ENCODE measurements at regions not wholly inside any gene's neighbourhood (a gene's known extent, or its start where the extent isn't known, plus 50 kb on each side); places are given as distances from the start of the nearest gene placed in this dataset.
"Not testable (repeated sequence)": the region's sequence is repeated elsewhere in the genome, so short reads cannot be mapped to it uniquely, and the experiment has no call there.

DNA sequence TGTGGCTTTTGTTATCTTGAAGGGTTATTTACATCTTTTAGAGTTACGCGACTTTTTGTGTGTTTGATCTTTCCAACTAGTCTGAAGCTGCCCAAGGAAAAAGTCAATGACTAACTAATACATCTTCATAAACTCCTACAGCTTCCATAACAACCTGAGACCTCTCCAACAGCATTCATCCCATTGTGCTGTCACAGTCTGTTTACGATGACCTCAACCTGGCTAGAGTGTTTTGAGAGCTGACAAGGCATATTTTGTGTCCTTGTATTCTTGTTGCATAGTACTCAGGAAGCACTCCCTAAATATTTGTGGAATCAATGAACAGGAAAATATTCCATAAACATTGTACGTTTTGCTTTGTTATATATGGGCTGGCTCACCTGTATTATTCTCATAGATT, 140.2 kb upstream of the NBPF9 start:
- H3K4me1 ChIP-seq; H3K36me3 ChIP-seq; H3K4me2 ChIP-seq; H3K27me3 ChIP-seq; H3K9ac ChIP-seq; H4K20me1 ChIP-seq; H3K9me3 ChIP-seq (replicated peaks in 1 of 11); H3K27ac ChIP-seq; H3K4me3 ChIP-seq: not testable (repeated sequence)

DNA sequence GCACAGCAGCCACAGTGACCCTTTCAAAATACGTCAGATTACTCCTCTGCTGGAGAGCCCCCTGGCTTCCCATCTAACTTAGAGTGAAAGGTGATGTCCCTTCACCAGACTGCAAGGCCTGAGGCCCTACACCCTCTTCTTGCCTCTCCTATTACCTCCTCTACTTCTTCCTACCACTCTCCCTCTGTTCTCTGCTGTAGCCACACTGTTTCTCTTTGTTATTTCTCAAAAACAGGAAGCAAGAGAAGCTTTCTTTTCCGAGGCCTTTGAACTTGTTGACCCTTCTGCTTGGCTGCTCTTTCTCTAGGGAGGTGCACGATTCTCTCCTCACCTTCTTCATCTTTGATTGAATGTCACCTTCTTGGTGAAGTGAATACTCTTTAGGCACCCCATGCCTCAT, 141.3 kb upstream of the NBPF9 start:
- not testable (repeated sequence) for H3K36me3 ChIP-seq, H3K4me1 ChIP-seq

DNA sequence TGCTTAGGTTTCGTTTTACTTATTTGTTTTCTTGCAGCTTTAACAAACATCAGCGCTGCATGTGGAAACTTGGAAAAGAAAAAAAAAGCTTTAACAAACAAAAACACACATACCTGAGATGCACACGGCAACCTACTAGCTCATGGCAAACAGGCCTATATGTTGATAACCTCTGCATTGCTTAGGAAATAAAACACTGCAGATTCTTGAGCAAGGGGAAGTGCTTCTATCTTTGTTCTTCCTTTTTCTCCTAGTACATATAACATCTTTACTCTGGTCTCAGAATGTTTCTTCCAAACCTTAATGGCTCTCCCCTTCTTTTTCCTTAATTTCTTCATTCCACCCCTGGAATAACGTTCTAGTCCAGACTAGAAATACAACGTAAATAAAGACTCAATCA, 142.9 kb upstream of the NBPF9 start:
- not testable (repeated sequence) for H3K27me3 ChIP-seq, H3K9ac ChIP-seq

More for the DNA sequence above, 141.3 kb upstream of the NBPF9 start:
- H3K9ac ChIP-seq; H3K27ac ChIP-seq; H3K4me3 ChIP-seq; H4K20me1 ChIP-seq; H3K9me3 ChIP-seq (replicated peaks in 1 of 11); H3K27me3 ChIP-seq; H3K4me2 ChIP-seq: not testable (repeated sequence)

DNA sequence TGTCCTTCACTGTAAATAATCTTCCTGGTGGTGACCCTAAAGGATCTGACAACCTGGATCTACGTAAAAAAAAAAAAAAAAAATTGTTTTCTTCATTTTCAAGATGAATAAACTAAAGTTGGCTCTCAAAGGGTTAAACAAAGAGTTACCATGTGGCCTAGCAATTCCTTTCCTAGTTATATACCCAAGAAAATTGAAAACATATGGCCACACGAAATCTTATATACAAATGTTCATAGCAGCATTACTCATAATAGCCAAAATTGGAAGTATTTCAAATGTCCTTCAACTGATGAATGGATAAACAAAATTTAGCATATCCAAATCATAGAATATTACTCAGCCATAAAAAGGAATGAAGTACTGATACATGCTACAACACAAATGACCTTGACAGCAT, 145.3 kb upstream of the NBPF9 start:
- H3K4me3 ChIP-seq; H4K20me1 ChIP-seq; H3K9ac ChIP-seq; H3K9me3 ChIP-seq (replicated peaks in 1 of 11); H3K27me3 ChIP-seq; H3K27ac ChIP-seq; H3K4me1 ChIP-seq; H3K4me2 ChIP-seq; H3K36me3 ChIP-seq: not testable (repeated sequence)

More for the DNA sequence above, 142.9 kb upstream of the NBPF9 start:
- H3K4me1 ChIP-seq; H3K27ac ChIP-seq; H3K9me3 ChIP-seq (replicated peaks in 1 of 11); H3K4me3 ChIP-seq; H3K36me3 ChIP-seq; H4K20me1 ChIP-seq; H3K4me2 ChIP-seq: not testable (repeated sequence)

DNA sequence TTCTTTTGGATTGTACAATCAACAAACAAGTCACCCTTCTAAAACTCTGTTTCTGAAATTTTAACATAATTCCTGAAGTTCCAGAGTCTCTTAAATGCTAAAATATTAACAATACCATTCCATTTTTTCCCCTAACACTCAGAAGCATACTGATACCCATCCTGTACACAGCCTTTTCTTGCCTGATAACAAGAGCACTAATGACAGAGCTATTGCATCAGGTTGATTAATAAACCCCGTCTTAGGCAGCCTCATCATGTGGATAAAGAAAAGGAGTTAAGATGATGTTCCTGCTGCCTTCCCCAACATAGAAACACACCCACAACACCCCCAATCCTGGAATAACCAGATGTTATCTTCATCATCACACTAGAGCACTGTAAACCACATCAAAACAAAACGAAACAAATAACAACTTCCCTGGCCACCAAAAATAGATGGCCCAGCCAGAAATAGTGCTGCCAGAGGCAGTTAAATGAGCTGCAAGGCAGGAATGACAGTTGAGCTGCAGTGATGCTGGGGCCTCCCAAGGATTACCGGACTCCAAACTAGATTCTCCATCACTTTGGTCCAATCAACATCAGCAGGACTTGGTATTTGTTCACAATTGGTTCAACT, 146.6 kb upstream of the NBPF9 start:
- not testable (repeated sequence) for H3K4me1 ChIP-seq; H3K27me3 ChIP-seq; H3K4me2 ChIP-seq; H3K9ac ChIP-seq; H3K36me3 ChIP-seq; H3K4me3 ChIP-seq; H4K20me1 ChIP-seq; H3K9me3 ChIP-seq (replicated peaks in 1 of 11); H3K27ac ChIP-seq

DNA sequence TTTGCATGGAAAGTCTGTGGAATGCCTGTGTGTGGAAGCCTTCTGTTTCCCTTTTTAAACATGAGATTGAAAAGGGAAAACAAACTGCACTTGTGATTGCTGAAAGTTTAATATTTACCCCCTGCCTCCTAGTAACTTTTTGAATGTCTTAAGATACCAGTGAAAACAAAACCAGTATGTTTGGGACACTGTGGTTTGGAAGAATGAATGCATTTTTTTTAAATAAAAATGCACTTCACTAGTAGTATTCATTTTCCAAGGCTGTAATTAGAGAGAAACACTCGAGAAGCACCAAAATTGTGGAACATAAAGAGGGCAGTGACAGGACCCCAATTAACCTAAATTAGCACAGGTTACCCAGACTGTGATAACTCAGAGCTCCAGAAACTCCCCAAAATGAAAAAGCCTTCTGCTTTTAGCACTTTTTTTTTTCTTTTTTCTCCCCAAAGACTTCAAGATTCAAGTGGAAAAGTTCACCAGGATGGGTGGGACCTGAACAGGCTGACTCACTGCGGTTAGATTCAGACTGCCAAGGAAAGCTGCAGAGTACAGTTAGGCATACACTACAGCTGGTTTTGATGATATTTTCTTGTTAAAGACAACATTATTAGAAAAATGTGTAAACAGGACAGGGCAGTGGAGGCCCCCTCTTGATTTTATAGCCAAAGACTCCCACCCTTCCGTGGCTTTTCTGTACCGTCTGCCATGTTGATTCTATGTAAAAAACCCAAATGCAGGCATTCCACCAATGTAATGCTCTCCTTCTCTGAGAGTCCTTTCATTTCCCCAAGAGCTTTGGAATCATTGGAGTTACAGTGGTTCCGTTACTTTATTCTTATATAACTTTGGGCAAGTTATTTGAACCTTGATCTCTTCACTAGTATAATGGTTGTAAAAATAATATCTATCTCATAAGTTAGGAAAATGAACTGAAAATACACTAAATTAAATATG, 151.8 kb upstream of the NBPF9 start:
- not testable (repeated sequence) for H3K36me3 ChIP-seq; H3K27me3 ChIP-seq; H4K20me1 ChIP-seq; H3K4me3 ChIP-seq; H3K9me3 ChIP-seq (replicated peaks in 1 of 11); H3K4me2 ChIP-seq; H3K4me1 ChIP-seq; H3K27ac ChIP-seq; H3K9ac ChIP-seq

DNA sequence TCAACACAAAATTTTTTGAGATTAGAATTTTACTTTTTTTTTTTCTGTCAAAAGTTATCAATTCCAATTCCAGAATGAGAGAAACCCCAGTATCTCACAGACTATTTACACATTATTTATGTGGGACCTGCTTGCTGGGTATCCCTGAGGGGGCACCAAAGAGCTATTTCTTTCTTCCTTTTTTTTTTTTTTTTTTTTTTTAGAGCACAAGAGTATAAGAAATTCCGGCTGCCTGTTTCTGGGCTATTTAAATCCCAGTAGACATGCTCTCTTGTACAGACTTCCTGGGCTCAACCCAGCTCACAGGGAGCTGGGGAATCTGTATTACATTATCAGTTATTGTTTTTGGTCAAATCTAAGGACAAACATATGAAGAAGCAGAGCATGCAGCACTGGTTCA, 156.9 kb upstream of the NBPF9 start:
- not testable (repeated sequence) for H3K4me3 ChIP-seq; H3K27ac ChIP-seq; H3K9ac ChIP-seq; H3K36me3 ChIP-seq; H3K4me1 ChIP-seq; H3K9me3 ChIP-seq (replicated peaks in 1 of 11); H3K4me2 ChIP-seq; H3K27me3 ChIP-seq; H4K20me1 ChIP-seq

DNA sequence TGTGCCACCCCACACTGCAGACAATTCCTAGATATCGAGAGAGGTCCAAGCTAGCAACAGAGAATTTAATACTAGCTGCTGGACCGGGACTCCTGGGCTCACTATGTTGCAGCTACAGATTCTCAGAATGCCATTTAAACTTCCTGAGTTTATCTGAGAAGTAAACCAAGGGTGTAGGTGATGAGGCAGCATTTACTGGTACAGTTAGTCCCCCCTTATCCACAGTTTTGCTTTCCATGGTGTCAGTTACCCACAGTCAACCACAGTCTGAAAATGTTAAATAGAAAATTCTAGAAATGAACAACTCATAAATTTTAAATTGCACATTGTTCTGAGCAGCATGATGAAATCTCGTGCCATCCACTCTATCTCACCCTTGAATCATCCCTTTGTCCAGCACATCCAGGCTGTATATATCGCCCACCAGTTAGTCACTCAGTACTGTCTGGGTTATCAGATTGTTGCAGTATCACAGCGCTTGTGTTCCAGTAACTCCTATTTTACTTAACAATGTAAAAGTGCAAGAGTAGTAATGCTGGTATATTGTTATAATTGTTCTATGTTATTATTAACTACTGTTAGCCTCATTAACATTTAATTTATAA, 157.5 kb upstream of the NBPF9 start:
- H4K20me1 ChIP-seq; H3K36me3 ChIP-seq; H3K27me3 ChIP-seq; H3K27ac ChIP-seq; H3K9me3 ChIP-seq (replicated peaks in 1 of 11); H3K4me2 ChIP-seq; H3K9ac ChIP-seq; H3K4me1 ChIP-seq; H3K4me3 ChIP-seq: not testable (repeated sequence)

DNA sequence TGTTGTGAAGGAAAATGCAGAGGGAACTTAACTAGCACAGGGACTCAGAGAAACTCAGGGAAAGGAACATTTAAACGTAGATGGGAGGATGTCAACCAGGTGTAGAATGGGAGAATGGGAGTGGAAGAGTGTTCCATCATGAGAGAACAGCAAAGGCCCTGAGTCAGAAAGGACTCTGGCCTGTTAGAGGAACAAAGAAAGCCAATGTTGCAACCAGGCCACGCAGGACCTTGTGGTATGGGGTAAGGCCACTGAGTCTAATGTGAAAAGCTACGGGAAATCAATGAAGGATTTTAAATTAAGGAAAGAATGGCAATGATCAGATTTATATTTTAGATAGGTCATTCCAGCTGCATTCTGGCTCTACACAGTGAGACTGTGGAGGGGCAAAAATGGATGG, 163.9 kb upstream of the NBPF9 start:
- not testable (repeated sequence) for H3K9me3 ChIP-seq (replicated peaks in 1 of 11); H3K36me3 ChIP-seq; H3K27me3 ChIP-seq; H3K4me3 ChIP-seq; H3K9ac ChIP-seq; H4K20me1 ChIP-seq; H3K4me2 ChIP-seq; H3K4me1 ChIP-seq; H3K27ac ChIP-seq

DNA sequence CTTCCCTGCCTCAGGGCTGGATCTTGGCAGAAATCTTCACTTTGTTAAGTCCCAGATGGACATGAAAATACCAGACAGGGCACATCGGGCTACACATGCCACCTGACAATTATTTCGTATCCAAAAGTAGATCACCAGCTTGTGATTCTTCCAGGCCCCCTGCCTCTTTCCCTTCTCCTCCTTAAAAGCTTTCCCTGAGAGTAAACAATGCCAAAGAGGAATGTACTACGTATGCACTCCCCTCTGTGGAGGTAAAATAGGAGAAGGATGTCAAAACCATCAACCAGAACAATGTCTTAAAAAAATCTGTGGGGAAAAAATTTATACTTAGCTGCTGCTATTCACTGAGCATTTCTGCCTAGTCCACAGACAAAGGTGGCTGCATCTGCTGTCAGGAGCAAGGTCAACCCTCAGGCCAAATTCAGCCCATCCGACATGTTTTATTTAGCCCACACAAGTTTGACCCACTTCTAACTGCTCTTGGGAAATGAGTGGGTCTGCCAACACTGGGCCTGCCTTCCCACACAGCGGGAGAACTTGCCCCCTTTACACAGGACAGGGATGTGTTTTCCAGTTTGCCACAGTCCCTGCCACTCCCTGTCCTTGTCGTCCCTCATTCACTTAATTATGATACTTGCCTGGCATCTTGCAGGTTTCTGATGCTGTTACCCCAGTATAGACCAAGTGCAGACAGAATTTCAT, 165.8 kb upstream of the NBPF9 start:
- not testable (repeated sequence) for H3K4me3 ChIP-seq; H3K27me3 ChIP-seq; H3K36me3 ChIP-seq; H4K20me1 ChIP-seq; H3K4me2 ChIP-seq; H3K9ac ChIP-seq; H3K27ac ChIP-seq; H3K4me1 ChIP-seq; H3K9me3 ChIP-seq (replicated peaks in 1 of 11)

DNA sequence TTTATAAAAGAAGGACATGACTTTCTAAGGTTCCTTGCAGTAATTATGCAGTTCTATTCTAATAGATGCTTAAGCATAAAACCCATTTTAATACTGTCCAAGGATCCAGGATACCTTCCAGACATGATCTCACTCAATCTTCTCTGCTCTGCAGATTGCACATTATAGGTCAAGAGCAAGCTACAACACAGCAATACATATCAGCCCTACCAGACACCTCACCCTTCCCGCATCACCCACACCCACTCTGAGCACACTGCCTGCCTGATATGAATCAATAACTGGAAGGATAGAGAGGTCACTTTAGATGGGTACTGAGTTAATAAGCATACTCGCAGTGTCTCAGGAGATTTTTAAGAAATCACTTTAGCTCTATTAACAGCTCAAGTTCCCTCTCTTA, 166.5 kb upstream of the NBPF9 start:
- H3K36me3 ChIP-seq; H3K4me2 ChIP-seq; H3K4me1 ChIP-seq; H3K9me3 ChIP-seq (replicated peaks in 1 of 11); H3K27me3 ChIP-seq; H3K4me3 ChIP-seq; H3K27ac ChIP-seq; H4K20me1 ChIP-seq; H3K9ac ChIP-seq: not testable (repeated sequence)

DNA sequence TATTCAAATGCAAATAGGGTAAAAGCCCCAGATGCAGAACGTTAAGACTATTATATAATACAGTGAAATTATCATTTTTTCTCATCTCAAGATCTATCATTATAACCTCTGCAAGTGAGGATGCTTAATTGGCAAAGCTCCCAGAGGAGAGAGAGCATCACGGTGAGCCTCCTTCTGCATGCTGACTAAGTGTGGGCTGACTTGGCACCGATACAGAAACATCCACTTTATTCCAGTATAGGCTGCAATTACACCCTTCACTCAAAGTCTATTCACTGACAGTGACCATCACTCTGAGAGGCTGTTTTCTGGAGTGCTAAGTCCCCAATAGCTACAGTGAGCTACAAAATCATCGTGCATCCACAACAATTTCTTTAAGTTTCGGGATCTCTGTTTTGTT, 171.1 kb upstream of the NBPF9 start:
- not testable (repeated sequence) for H3K36me3 ChIP-seq; H3K27me3 ChIP-seq; H3K4me1 ChIP-seq; H3K4me3 ChIP-seq; H3K27ac ChIP-seq; H3K9ac ChIP-seq; H4K20me1 ChIP-seq; H3K9me3 ChIP-seq (replicated peaks in 1 of 11); H3K4me2 ChIP-seq

DNA sequence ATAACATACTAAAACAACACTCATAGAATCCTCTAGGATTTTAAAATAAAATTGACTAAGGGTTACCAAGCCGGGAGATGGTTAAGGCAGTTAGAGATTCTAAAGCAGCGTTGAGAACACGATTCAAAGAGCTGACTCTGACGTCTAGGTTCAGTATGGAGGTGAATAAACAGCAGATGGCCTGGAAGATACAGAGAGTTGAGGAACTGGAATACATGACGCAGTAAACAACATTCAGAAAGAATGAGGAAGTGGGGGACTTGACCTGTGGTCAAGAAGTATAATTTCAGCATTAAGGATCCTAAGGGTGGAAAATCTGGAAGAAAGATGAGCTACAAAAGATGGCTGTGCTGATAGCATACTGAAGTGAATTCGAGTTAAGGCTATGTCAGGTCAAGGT, 172.5 kb upstream of the NBPF9 start:
- H3K9me3 ChIP-seq (replicated peaks in 1 of 11); H3K27ac ChIP-seq; H3K9ac ChIP-seq; H3K4me3 ChIP-seq; H4K20me1 ChIP-seq; H3K36me3 ChIP-seq; H3K4me1 ChIP-seq; H3K27me3 ChIP-seq; H3K4me2 ChIP-seq: not testable (repeated sequence)

DNA sequence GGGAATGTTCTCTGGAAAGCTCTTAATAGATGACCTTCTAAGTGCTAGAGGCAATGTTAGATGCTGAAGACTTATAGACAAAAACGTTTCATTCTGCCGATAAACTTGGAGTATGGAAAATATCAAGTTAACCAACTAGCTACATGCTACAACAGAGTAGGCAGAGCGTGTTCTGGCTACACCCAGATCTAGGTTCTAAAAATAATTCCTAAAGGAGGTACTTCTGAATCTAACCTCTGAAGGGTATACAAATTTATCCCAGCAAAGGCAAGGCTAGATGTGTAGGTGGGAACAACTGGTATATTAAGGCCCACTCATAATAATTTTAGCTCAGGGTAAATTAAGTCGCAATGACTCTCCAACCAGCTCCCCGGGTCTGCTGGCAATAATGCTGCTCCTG, 173.1 kb upstream of the NBPF9 start:
- not testable (repeated sequence) for H3K4me3 ChIP-seq; H3K4me1 ChIP-seq; H3K9ac ChIP-seq; H3K9me3 ChIP-seq (replicated peaks in 1 of 11); H3K27ac ChIP-seq; H3K4me2 ChIP-seq; H3K36me3 ChIP-seq; H3K27me3 ChIP-seq; H4K20me1 ChIP-seq

All from BLaER1 treated with 17β-estradiol and CSF1 and Interleukin-3, amounts not matched to agents 10 nM and 100 nM (cell line).